ENCODE measurements at regions not wholly inside any gene's neighbourhood (a gene's known extent, or its start where the extent isn't known, plus 50 kb on each side); places are given as distances from the start of the nearest gene placed in this dataset.

- in situ Hi-C loops (cut with HindIII; ENCODE audit: low pct_ligation_motif_present, low sequenced_read_pairs): no loop called here
- no peaks in the 10 kb centered on the region for H3K27me3 ChIP-seq (replicated peaks)
- no peak for DNase-seq
- H3K36me3 ChIP-seq (replicated peaks): no peaks in the 10 kb centered on the region
- no peak overlapping the region for H3K4me3 ChIP-seq (ENCODE audit: low read depth, low read length)
- no peak overlapping the region for H3K27ac ChIP-seq
- TF ChIP-seq, protein P1, sequence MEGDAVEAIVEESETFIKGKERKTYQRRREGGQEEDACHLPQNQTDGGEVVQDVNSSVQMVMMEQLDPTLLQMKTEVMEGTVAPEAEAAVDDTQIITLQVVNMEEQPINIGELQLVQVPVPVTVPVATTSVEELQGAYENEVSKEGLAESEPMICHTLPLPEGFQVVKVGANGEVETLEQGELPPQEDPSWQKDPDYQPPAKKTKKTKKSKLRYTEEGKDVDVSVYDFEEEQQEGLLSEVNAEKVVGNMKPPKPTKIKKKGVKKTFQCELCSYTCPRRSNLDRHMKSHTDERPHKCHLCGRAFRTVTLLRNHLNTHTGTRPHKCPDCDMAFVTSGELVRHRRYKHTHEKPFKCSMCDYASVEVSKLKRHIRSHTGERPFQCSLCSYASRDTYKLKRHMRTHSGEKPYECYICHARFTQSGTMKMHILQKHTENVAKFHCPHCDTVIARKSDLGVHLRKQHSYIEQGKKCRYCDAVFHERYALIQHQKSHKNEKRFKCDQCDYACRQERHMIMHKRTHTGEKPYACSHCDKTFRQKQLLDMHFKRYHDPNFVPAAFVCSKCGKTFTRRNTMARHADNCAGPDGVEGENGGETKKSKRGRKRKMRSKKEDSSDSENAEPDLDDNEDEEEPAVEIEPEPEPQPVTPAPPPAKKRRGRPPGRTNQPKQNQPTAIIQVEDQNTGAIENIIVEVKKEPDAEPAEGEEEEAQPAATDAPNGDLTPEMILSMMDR (IDR thresholded peaks at IDR 0.05; ENCODE audit: low read depth, low read length, missing control alignments): no peak
Measured at GRCh38 chr11:92767416-92767815, 202.0 kb upstream of the MTNR1B start.

- Histone ChIP-seq H3K27ac (no peak overlapping the region), H3K4me3 (ENCODE audit: low read depth, low read length) (no peak overlapping the region), H3K36me3 (replicated peaks) (no peaks in the 10 kb centered on the region), H3K27me3 (replicated peaks) (no peaks in the 10 kb centered on the region)
- TF ChIP-seq, protein P1 (IDR thresholded peaks at IDR 0.05; ENCODE audit: low read depth, low read length, missing control alignments): no peak
- no peak for DNase-seq
- in situ Hi-C loops (cut with HindIII; ENCODE audit: low pct_ligation_motif_present, low sequenced_read_pairs): no loop called here
Measured at GRCh38 chr11:92768121-92768840, 201.2 kb upstream of the MTNR1B start.

GRCh38 chr11:92769112-92769511, 200.3 kb upstream of the MTNR1B start:
- in situ Hi-C loops (cut with HindIII; ENCODE audit: low pct_ligation_motif_present, low sequenced_read_pairs): no loop called here
- no peak overlapping the region for H3K27ac ChIP-seq
- no peak overlapping the region for H3K4me3 ChIP-seq (ENCODE audit: low read depth, low read length)
- TF ChIP-seq, protein P1 (IDR thresholded peaks at IDR 0.05; ENCODE audit: low read depth, low read length, missing control alignments): no peak
- H3K36me3 ChIP-seq (replicated peaks): no peaks in the 10 kb centered on the region
- DNase-seq: no peak
- H3K27me3 ChIP-seq (replicated peaks): no peaks in the 10 kb centered on the region

DNA sequence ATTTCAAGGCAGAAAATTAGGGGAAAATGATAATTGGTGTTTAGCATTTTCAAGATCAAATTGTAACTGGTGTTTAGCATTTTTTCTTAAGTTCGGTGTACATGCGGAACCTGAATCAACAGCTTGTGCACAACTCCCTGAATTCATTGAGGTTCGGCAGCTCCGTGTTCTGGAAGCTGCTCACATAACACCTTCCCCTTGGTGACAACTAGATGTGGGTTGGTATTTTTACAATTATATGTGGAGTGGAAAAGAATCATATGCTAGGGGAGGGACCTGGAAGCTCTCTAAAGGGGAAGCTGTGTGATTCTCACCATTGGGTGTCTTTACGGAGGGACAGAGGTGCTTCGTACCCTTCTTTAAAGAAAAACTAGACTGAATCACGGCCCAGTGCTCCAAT, 199.0 kb upstream of the MTNR1B start:
- in situ Hi-C loops (cut with HindIII; ENCODE audit: low pct_ligation_motif_present, low sequenced_read_pairs): no loop called here
- no peaks in the 10 kb centered on the region for H3K27me3 ChIP-seq (replicated peaks)
- H3K27ac ChIP-seq: no peak overlapping the region
- H3K36me3 ChIP-seq (replicated peaks): no peaks in the 10 kb centered on the region
- no peak for DNase-seq
- TF ChIP-seq, protein P1 (IDR thresholded peaks at IDR 0.05; ENCODE audit: low read depth, low read length, missing control alignments): no peak
- H3K4me3 ChIP-seq (ENCODE audit: low read depth, low read length): no peak overlapping the region

DNA sequence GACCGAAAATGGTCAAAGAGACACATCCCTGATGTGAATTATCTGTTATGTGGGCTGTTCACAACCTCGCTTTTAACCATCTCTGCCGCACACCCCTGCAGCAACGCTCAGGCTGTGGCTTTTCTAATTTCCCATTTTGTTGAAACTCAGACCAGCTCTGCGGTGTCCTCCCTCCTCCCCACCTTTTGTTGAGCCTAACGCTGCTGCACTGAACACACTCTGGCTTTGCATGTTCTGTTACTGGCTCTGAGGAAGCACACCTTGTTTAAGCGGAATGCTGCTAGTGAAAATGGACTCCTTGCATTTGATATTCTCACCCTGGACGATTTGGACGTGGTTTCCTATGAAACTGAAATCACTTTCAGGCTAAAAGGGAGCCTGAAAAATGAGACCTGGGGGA, 198.5 kb upstream of the MTNR1B start:
- in situ Hi-C loops (cut with HindIII; ENCODE audit: low pct_ligation_motif_present, low sequenced_read_pairs): no loop called here
- Histone ChIP-seq H3K4me3 (ENCODE audit: low read depth, low read length) (no peak overlapping the region), H3K27me3 (replicated peaks) (no peaks in the 10 kb centered on the region), H3K36me3 (replicated peaks) (no peaks in the 10 kb centered on the region), H3K27ac (no peak overlapping the region)
- DNase-seq: no peak
- TF ChIP-seq, protein P1 (IDR thresholded peaks at IDR 0.05; ENCODE audit: low read depth, low read length, missing control alignments): no peak

DNA sequence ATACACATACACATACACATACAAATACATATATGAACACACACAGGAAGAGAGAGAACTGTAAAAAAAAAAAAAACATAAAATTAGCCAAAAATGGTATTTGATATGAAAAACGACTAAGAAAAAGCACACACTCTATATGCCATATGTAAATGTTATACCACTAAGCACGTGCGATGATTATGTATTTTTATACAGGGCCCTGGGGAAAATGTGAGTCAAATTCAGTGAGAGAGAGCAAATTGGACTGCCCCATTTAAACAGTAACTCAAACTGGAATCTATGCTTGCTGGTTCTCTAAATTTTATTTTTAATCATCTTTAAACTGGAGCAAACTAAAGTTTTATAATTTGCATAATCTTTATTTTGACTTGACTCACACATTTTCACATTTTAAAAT, 197.8 kb upstream of the MTNR1B start:
- Histone ChIP-seq H3K36me3 (replicated peaks) (no peaks in the 10 kb centered on the region), H3K4me3 (ENCODE audit: low read depth, low read length) (no peak overlapping the region), H3K27ac (no peak overlapping the region), H3K27me3 (replicated peaks) (no peaks in the 10 kb centered on the region)
- TF ChIP-seq, protein P1 (IDR thresholded peaks at IDR 0.05; ENCODE audit: low read depth, low read length, missing control alignments): no peak
- no peak for DNase-seq
- in situ Hi-C loops (cut with HindIII; ENCODE audit: low pct_ligation_motif_present, low sequenced_read_pairs): no loop called here

Measured in brain microvascular endothelial cell (primary cell).